Neural cell (in vitro differentiated cells): ENCODE measurements at regions not wholly inside any gene's neighbourhood (a gene's known extent, or its start where the extent isn't known, plus 50 kb on each side); places are given as distances from the start of the nearest gene placed in this dataset.

ENCODE experiments used
- H2AFZ ChIP-seq: fragments of 200-600, 300-800 bp; sonication (generic), shearing (Covaris generic); 2 replicates; pipeline ENCODE4 v1.6.0; 2014; ENCODE audit warnings: low read depth, mild to moderate bottlenecking, antibody characterized with exemption, low read length, moderate library complexity
- H3F3A ChIP-seq: fragments of 200-600 bp; shearing (Covaris generic); 2 replicates; pipeline ENCODE4 v1.6.1; 2016; ENCODE audit warnings: mild to moderate bottlenecking, moderate library complexity, mixed read lengths, antibody characterized with exemption, low read length; ENCODE audit not compliant: insufficient read depth, poor library complexity, severe bottlenecking
- H3K27ac ChIP-seq: fragments of 200-600, 300-800 bp; sonication (generic), shearing (Covaris generic); 2 replicates; pipeline ENCODE4 v1.5.1; 2014; ENCODE audit warnings: mild to moderate bottlenecking, low read length, moderate library complexity
- H3K27me3 ChIP-seq: fragments of 300-800, 200-600 bp; sonication (generic), shearing (Covaris generic); 2 replicates; pipeline ENCODE4 v1.6.0; 2014; ENCODE audit warnings: mild to moderate bottlenecking, low read depth, low read length, moderate library complexity; ENCODE audit not compliant: insufficient read depth
- H3K36me3 ChIP-seq: fragments of 300-800, 200-600 bp; sonication (generic), shearing (Covaris generic); 2 replicates; pipeline ENCODE4 v1.5.1; 2014; ENCODE audit warnings: mild to moderate bottlenecking, antibody characterized with exemption, low read length, moderate library complexity; ENCODE audit not compliant: insufficient read depth
- H3K4me2 ChIP-seq: fragments of 300-800, 200-600 bp; sonication (generic), shearing (Covaris generic); 2 replicates; pipeline ENCODE4 v1.6.0; 2014; ENCODE audit warnings: mild to moderate bottlenecking, low read length
- H3K4me3 ChIP-seq: fragments of 300-800, 200-600 bp; sonication (generic), shearing (Covaris generic); 2 replicates; pipeline ENCODE4 v1.5.1; 2014; ENCODE audit warnings: mild to moderate bottlenecking, low read length, moderate library complexity
- H3K79me2 ChIP-seq: fragments of 200-600 bp; shearing (Covaris generic); replicated peaks from 2 replicates; pipeline ENCODE4 v1.6.0; 2014; ENCODE audit warnings: mild to moderate bottlenecking, low read length, moderate library complexity; ENCODE audit not compliant: insufficient read depth
- H3K9ac ChIP-seq: fragments of 300-800, 200-600 bp; sonication (generic), shearing (Covaris generic); 2 replicates; pipeline ENCODE4 v1.6.1; 2016; ENCODE audit warnings: mild to moderate bottlenecking, low read length, mixed read lengths
- H3K9me2 ChIP-seq: fragments of 200-600 bp; shearing (Covaris generic); 2 replicates; pipeline ENCODE4 v1.6.1; 2016; ENCODE audit warnings: mild to moderate bottlenecking, low read length, mixed read lengths; ENCODE audit not compliant: insufficient read depth
- H3K9me3 ChIP-seq: fragments of 200-600, 300-800 bp; sonication (generic), shearing (Covaris generic); 2 replicates; pipeline ENCODE4 v1.6.1; 2016; ENCODE audit warnings: mild to moderate bottlenecking, mixed run types, low read length, moderate library complexity, mixed read lengths
- H4K20me1 ChIP-seq: fragments of 200-600 bp; shearing (Covaris generic); 2 replicates; pipeline ENCODE4 v1.6.1; 2016; ENCODE audit warnings: mild to moderate bottlenecking, mixed run types; ENCODE audit not compliant: insufficient read depth
- EP300 ChIP-seq: fragments of 450-650 bp; conservative IDR thresholded peaks from 2 replicates; pipeline ENCODE4 v1.6.1; 2014; ENCODE audit warnings: antibody characterized with exemption, mild to moderate bottlenecking, moderate library complexity; ENCODE audit not compliant: poor library complexity, severe bottlenecking
- EZH2 ChIP-seq: fragments of 200-600, 300-800 bp; shearing (Covaris generic), sonication (generic); IDR thresholded peaks from 2 replicates; pipeline ENCODE4 v1.6.1; 2014; ENCODE audit warnings: antibody characterized with exemption, low read length, borderline replicate concordance, mild to moderate bottlenecking; ENCODE audit not compliant: insufficient read depth, poor library complexity, severe bottlenecking
- MXI1 ChIP-seq: fragments of 450-650 bp; conservative IDR thresholded peaks from 2 replicates; pipeline ENCODE4 v1.6.1; 2014; ENCODE audit warnings: antibody characterized with exemption, mild to moderate bottlenecking; ENCODE audit not compliant: poor library complexity, severe bottlenecking
- POLR2AphosphoS5 ChIP-seq: IDR thresholded peaks from 2 replicates; pipeline ENCODE4 v1.6.1; 2012
- RAD21 ChIP-seq: fragments of 450-650 bp; conservative IDR thresholded peaks from 2 replicates; pipeline ENCODE4 v1.6.1; 2014; ENCODE audit warnings: antibody characterized with exemption, mild to moderate bottlenecking, moderate library complexity
- REST ChIP-seq: IDR thresholded peaks from 2 replicates; pipeline ENCODE4 v1.6.1; 2012; ENCODE audit warnings: borderline replicate concordance
- SMC3 ChIP-seq: fragments of 450-650 bp; conservative IDR thresholded peaks from 2 replicates; pipeline ENCODE4 v1.6.1; 2014; ENCODE audit warnings: antibody characterized with exemption, mild to moderate bottlenecking, moderate library complexity; ENCODE audit not compliant: poor library complexity
- TAF1 ChIP-seq: IDR thresholded peaks from 2 replicates; pipeline ENCODE4 v1.6.1; 2012; ENCODE audit warnings: low read depth
- TF ChIP-seq, protein P1 (sequence below): fragments of 450-650 bp; IDR thresholded peaks from 2 replicates; pipeline ENCODE4 v1.5.1; 2014; ENCODE audit warnings: antibody characterized with exemption, mild to moderate bottlenecking, moderate library complexity; ENCODE audit not compliant: poor library complexity, severe bottlenecking

GRCh38 chr11:134479206-134480135 lies 67.4 kb upstream of the B3GAT1 start:
- Histone ChIP-seq H2AFZ (no peak overlapping the region), H3K36me3 (no peaks in the 10 kb centered on the region), H3K4me2 (no peak overlapping the region), H3K27ac (no peak overlapping the region), H3K4me3 (no peak overlapping the region), H3K27me3 (peaks cover 6% of the 10 kb centered on the region), H3K9ac (no peak overlapping the region), H3K79me2 (no peaks in the 10 kb centered on the region), H3F3A (no peaks in the 10 kb centered on the region), H4K20me1 (no peaks in the 10 kb centered on the region), H3K9me3 (no peaks in the 10 kb centered on the region), H3K9me2 (no peaks in the 10 kb centered on the region)
- no peak for TF ChIP-seq MXI1
- no peak for TF ChIP-seq POLR2AphosphoS5
- no peak for TF ChIP-seq RAD21

DNA sequence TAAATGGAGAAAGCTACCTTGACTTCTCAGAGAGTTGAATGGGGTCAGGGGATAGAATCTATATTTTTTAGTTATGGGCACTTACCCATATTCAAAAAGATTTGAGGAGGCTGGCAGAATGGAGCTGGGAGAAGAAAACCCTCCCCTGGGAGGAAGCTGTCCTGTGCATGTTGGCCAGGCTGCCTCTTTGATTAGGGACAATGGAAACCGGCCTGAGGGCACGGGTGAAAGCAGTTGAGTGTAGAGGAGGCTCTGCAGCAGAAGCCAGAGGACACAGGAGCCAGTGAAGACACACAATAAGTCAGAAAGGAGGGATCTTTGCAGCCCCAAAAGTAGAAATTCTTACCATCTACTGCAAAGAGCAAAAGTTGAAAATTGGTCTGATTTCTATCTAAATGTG lies 66.6 kb upstream of the B3GAT1 start:
- Histone ChIP-seq H3K9ac (no peak overlapping the region), H3K36me3 (no peaks in the 10 kb centered on the region), H3K27me3 (peaks cover 6% of the 10 kb centered on the region), H3K79me2 (no peaks in the 10 kb centered on the region), H3K27ac (no peak overlapping the region), H3F3A (no peaks in the 10 kb centered on the region), H4K20me1 (no peaks in the 10 kb centered on the region), H3K9me3 (no peaks in the 10 kb centered on the region), H3K9me2 (no peaks in the 10 kb centered on the region), H3K4me2 (no peak overlapping the region), H2AFZ (no peak overlapping the region), H3K4me3 (no peak overlapping the region)
- TF ChIP-seq RAD21 (no peak), REST (no peak), EZH2 (no peak), TAF1 (no peak), MXI1 (no peak), SMC3 (no peak), EP300 (no peak)
- TF ChIP-seq, protein P1, sequence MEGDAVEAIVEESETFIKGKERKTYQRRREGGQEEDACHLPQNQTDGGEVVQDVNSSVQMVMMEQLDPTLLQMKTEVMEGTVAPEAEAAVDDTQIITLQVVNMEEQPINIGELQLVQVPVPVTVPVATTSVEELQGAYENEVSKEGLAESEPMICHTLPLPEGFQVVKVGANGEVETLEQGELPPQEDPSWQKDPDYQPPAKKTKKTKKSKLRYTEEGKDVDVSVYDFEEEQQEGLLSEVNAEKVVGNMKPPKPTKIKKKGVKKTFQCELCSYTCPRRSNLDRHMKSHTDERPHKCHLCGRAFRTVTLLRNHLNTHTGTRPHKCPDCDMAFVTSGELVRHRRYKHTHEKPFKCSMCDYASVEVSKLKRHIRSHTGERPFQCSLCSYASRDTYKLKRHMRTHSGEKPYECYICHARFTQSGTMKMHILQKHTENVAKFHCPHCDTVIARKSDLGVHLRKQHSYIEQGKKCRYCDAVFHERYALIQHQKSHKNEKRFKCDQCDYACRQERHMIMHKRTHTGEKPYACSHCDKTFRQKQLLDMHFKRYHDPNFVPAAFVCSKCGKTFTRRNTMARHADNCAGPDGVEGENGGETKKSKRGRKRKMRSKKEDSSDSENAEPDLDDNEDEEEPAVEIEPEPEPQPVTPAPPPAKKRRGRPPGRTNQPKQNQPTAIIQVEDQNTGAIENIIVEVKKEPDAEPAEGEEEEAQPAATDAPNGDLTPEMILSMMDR: no peak
